ENCODE measurements at regions not wholly inside any gene's neighbourhood (a gene's known extent, or its start where the extent isn't known, plus 50 kb on each side); places are given as distances from the start of the nearest gene placed in this dataset.

DNA sequence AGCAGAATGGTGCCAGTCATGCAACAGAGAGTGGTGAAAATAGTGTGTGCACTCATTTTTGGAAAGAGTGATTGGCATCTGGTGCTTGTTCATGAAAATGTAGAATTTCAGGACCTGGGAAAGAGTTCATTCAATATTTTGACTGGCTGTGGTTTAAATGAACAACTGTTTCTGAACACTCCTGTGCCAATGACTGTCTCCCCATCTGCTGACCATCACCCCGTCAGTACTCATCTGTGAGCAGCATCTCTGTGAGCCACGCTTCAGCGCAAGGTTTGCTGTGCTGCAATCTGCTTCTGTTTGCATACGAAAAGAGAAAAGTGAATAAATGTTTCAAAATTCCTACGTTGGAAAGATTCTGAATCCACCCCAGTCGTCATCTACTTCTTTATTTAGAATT lies 77.9 kb upstream of the RUNX1 start:
- no peak for TF ChIP-seq EZH2phosphoT487 (IDR thresholded peaks at IDR 0.05; ENCODE audit: borderline replicate concordance, low read length)
- TF ChIP-seq, protein P1, sequence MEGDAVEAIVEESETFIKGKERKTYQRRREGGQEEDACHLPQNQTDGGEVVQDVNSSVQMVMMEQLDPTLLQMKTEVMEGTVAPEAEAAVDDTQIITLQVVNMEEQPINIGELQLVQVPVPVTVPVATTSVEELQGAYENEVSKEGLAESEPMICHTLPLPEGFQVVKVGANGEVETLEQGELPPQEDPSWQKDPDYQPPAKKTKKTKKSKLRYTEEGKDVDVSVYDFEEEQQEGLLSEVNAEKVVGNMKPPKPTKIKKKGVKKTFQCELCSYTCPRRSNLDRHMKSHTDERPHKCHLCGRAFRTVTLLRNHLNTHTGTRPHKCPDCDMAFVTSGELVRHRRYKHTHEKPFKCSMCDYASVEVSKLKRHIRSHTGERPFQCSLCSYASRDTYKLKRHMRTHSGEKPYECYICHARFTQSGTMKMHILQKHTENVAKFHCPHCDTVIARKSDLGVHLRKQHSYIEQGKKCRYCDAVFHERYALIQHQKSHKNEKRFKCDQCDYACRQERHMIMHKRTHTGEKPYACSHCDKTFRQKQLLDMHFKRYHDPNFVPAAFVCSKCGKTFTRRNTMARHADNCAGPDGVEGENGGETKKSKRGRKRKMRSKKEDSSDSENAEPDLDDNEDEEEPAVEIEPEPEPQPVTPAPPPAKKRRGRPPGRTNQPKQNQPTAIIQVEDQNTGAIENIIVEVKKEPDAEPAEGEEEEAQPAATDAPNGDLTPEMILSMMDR (IDR thresholded peaks at IDR 0.05; ENCODE audit: low read depth, low read length, poor library complexity, severe bottlenecking): no peak

Measured in DOHH2 (cell line).